Testis (tissue), 2 donors: ENCODE measurements at regions not wholly inside any gene's neighbourhood (a gene's known extent, or its start where the extent isn't known, plus 50 kb on each side); places are given as distances from the start of the nearest gene placed in this dataset.

ENCODE experiments used
- DNase-seq: peaks from one replicate; pipeline ENCODE4 v3.0.0-alpha.2; 2019
- H3K27ac ChIP-seq, 2 donors: fragments of 200-600 bp; sonication (generic); one replicate each; pipeline ENCODE4 v1.5.1; 2019
- H3K27me3 ChIP-seq: fragments of 200-600 bp; sonication (generic); one replicate; pipeline ENCODE4 v1.5.1; 2019
- H3K36me3 ChIP-seq: fragments of 200-600 bp; sonication (generic); one replicate; pipeline ENCODE4 v1.5.1; 2017; ENCODE audit warnings: low read depth; ENCODE audit errors: missing control alignments
- H3K4me1 ChIP-seq: fragments of 200-600 bp; sonication (generic); one replicate; pipeline ENCODE4 v1.5.1; 2019
- H3K4me3 ChIP-seq, 2 donors: fragments of 200-600 bp; sonication (generic); one replicate each; pipeline ENCODE4 v1.5.1; 2017 to 2019
- H3K9me3 ChIP-seq: fragments of 200-600 bp; sonication (generic); one replicate; pipeline ENCODE4 v1.5.1; 2017
- POLR2A ChIP-seq: fragments of 450-650 bp; IDR thresholded peaks from one replicate; pipeline ENCODE4 v1.6.1; 2017; ENCODE audit warnings: antibody characterized with exemption, mild to moderate bottlenecking, moderate library complexity
- WGBS, 2 donors: methylation state at CpG; one replicate each; pipeline ENCODE4 v1.1.5; 2018; 5-methylcytosine and 5-hydroxymethylcytosine counted together
- intact Hi-C: fragments of 100-400 bp; cut with DNase I; formaldehyde crosslinking; loops from one replicate; pipeline ENCODE4 v1.15.1; 2023; ENCODE audit warnings: low total_unique reads
- TF ChIP-seq, protein P1 (sequence below), 3 experiments: fragments of 450-650 bp in 2 of 3; fragments of 200-600 bp in 1 of 3; sonication (generic) in 1 of 3; IDR thresholded peaks; one replicate each; pipeline ENCODE4 v1.5.1; 2016 to 2019; ENCODE audit warnings: antibody characterized with exemption in 3 of 3, mild to moderate bottlenecking in 2 of 3, moderate library complexity in 1 of 3

DNA sequence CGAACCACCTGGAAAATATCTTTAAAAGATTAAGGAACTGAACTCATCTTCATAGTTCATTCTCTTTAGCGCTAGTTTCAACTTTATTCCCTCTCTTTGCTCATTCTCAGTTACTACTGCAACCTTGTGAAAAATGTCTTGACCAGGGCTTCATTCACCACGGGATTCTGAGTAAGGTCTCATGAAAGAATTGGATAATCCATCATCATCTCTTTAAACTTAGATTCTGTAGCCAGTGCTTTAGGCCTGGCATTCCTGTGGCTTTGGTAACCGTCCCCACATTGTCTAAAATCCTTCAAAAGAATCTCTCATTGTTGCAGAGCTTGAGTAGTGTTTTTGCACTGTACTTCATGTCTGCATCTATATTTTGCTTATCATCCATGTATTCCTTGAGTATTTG is 229.5 kb downstream of the ETAA1 start:
- Histone ChIP-seq H3K27ac (no peak overlapping the region), H3K9me3 (no peaks in the 10 kb centered on the region), H3K27me3 (no peaks in the 10 kb centered on the region), H3K36me3 (no peaks in the 10 kb centered on the region), H3K4me1 (no peaks in the 10 kb centered on the region), H3K4me3 (no peak overlapping the region)
- TF ChIP-seq, protein P1, sequence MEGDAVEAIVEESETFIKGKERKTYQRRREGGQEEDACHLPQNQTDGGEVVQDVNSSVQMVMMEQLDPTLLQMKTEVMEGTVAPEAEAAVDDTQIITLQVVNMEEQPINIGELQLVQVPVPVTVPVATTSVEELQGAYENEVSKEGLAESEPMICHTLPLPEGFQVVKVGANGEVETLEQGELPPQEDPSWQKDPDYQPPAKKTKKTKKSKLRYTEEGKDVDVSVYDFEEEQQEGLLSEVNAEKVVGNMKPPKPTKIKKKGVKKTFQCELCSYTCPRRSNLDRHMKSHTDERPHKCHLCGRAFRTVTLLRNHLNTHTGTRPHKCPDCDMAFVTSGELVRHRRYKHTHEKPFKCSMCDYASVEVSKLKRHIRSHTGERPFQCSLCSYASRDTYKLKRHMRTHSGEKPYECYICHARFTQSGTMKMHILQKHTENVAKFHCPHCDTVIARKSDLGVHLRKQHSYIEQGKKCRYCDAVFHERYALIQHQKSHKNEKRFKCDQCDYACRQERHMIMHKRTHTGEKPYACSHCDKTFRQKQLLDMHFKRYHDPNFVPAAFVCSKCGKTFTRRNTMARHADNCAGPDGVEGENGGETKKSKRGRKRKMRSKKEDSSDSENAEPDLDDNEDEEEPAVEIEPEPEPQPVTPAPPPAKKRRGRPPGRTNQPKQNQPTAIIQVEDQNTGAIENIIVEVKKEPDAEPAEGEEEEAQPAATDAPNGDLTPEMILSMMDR (IDR thresholded peaks at IDR 0.05) = no peak
- no peak for TF ChIP-seq POLR2A
- DNase-seq = no peak
- intact Hi-C loops = no loop called here
- 86 to 87% methylated on average over 4 of the region's 4 CpGs for WGBS, 2 donors

GRCh38 chr2:67627456-67628207 is 230.5 kb downstream of the ETAA1 start:
- H3K4me3 ChIP-seq = no peak overlapping the region
- H3K4me1 ChIP-seq = no peaks in the 10 kb centered on the region
- H3K9me3 ChIP-seq = no peaks in the 10 kb centered on the region
- no peaks in the 10 kb centered on the region for H3K27me3 ChIP-seq
- no peak for DNase-seq
- WGBS, 2 donors = 92 to 100% methylated on average over 3 of the region's 3 CpGs
- no peaks in the 10 kb centered on the region for H3K36me3 ChIP-seq
- TF ChIP-seq POLR2A = no peak
- TF ChIP-seq, protein P1 (IDR thresholded peaks at IDR 0.05) = no peak
- intact Hi-C loops = no loop called here
- no peak overlapping the region for H3K27ac ChIP-seq

DNA sequence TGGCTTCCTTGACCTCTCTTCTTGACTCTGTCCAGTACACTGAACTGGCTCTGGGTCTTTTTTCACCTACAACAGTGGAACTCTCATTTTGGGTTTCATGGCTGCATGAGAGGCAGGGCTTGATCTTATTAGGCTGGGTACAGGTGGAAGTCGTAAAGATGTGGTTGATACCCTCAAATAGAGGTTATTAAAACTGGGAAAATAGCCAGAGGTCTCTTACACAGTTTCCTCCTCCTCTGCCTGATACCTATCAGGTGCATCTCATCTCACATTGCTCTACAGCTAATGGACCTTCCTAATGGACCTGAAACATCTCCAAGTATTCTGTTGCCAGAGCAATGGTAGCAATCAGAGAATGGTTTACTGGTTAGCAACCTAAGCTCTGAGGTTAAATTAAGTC is 231.8 kb downstream of the ETAA1 start:
- H3K27ac ChIP-seq = no peak overlapping the region
- H3K36me3 ChIP-seq = no peaks in the 10 kb centered on the region
- WGBS, 2 donors = 88 to 93% methylated on average over 1 of the region's 1 CpG
- DNase-seq = no peak
- no peaks in the 10 kb centered on the region for H3K27me3 ChIP-seq
- no peaks in the 10 kb centered on the region for H3K4me1 ChIP-seq
- no peak overlapping the region for H3K4me3 ChIP-seq
- intact Hi-C loops = no loop called here
- TF ChIP-seq, protein P1 (IDR thresholded peaks at IDR 0.05) = no peak
- no peak for TF ChIP-seq POLR2A
- no peaks in the 10 kb centered on the region for H3K9me3 ChIP-seq

GRCh38 chr2:67631483-67631882 is 234.3 kb downstream of the ETAA1 start:
- H3K9me3 ChIP-seq = no peaks in the 10 kb centered on the region
- intact Hi-C loops = no loop called here
- DNase-seq = no peak

More at GRCh38 chr2:67631483-67631882, 234.3 kb downstream of the ETAA1 start:
- H3K27me3 ChIP-seq = no peaks in the 10 kb centered on the region
- no peak overlapping the region for H3K4me3 ChIP-seq
- no peaks in the 10 kb centered on the region for H3K4me1 ChIP-seq
- TF ChIP-seq, protein P1 (IDR thresholded peaks at IDR 0.05) = no peak
- TF ChIP-seq POLR2A = no peak
- H3K36me3 ChIP-seq = no peaks in the 10 kb centered on the region
- no peak overlapping the region for H3K27ac ChIP-seq
